ENCODE measurements at regions not wholly inside any gene's neighbourhood (a gene's known extent, or its start where the extent isn't known, plus 50 kb on each side); places are given as distances from the start of the nearest gene placed in this dataset.

GRCh38 chr16:56005958-56006357 lies 130.8 kb upstream of the CES5A start:
- TF ChIP-seq SP1 (IDR thresholded peaks at IDR 0.05), result no peak
- TF ChIP-seq ARNT (IDR thresholded peaks at IDR 0.05), result no peak
- no peak for TF ChIP-seq FOXM1 (IDR thresholded peaks at IDR 0.05; ENCODE audit: borderline replicate concordance)
- no peak for TF ChIP-seq FOXK2 (IDR thresholded peaks at IDR 0.05)

All from HEK293T (cell line).